SH-SY5Y (cell line): ENCODE measurements at regions not wholly inside any gene's neighbourhood (a gene's known extent, or its start where the extent isn't known, plus 50 kb on each side); places are given as distances from the start of the nearest gene placed in this dataset.

ENCODE experiments used
- GATA2 ChIP-seq: IDR thresholded peaks from 2 replicates; pipeline ENCODE4 v1.6.1; 2011; ENCODE audit warnings: mild to moderate bottlenecking, low read depth, low read length
- GATA3 ChIP-seq: IDR thresholded peaks from 2 replicates; pipeline ENCODE4 v1.6.1; 2011; ENCODE audit warnings: low read depth, mild to moderate bottlenecking, low read length, moderate library complexity

DNA sequence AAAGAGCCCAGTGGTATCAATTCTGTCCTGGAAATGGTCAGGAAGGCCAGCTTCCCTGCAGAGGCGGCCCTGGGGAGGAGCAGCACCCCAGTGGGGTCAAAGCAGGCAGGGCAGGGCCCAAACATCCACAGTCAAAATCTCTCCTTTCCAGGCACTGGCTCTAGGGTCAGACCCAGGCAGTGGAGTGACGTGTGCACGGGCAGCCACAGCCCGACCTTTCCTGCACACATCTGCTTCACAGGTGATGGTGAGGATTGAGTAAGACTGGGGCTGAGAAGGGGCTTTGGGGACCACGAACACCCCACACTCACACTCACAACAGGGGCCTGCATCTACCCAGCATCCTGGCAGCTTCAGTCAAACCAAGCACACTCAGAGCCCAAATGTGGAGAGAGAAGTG lies 97.8 kb upstream of the GLI2 start:
- TF ChIP-seq GATA2 (no peak), GATA3 (no peak)
